Ammon's horn (tissue), 1 donor: ENCODE measurements at regions not wholly inside any gene's neighbourhood (a gene's known extent, or its start where the extent isn't known, plus 50 kb on each side); places are given as distances from the start of the nearest gene placed in this dataset.
"Not testable (repeated sequence)": the region's sequence is repeated elsewhere in the genome, so short reads cannot be mapped to it uniquely, and the experiment has no call there.

Experiments
- DNase-seq: peaks from one replicate; pipeline ENCODE4 v3.0.0-alpha.2; 2016; ENCODE audit warnings: low spot score

- DNase-seq = peak; percentile 35
Measured at GRCh38 chr17:51435171-51435552, 174.8 kb downstream of the UTP18 start.

- peak; percentile 65 for DNase-seq
Measured at GRCh38 chr17:51435641-51436091, 175.3 kb downstream of the UTP18 start.

GRCh38 chr17:51439395-51440229 lies 179.3 kb downstream of the UTP18 start:
- DNase-seq = peak; percentile 67

GRCh38 chr17:51441431-51441830 lies 181.1 kb downstream of the UTP18 start:
- DNase-seq = no peak

- DNase-seq = no peak
Measured at GRCh38 chr17:51442088-51442865, 181.9 kb downstream of the UTP18 start.

- no peak for DNase-seq
Measured at GRCh38 chr17:51443646-51444045, 183.3 kb downstream of the UTP18 start.

GRCh38 chr17:51445946-51446345 lies 185.6 kb downstream of the UTP18 start:
- no peak for DNase-seq

GRCh38 chr17:51454456-51454978 lies 194.2 kb downstream of the UTP18 start:
- no peak for DNase-seq

- no peak for DNase-seq
Measured at GRCh38 chr17:51455211-51455610, 194.9 kb downstream of the UTP18 start.

GRCh38 chr17:51455931-51456330 lies 195.6 kb downstream of the UTP18 start:
- DNase-seq = no peak

GRCh38 chr17:51456942-51457341 lies 196.6 kb downstream of the UTP18 start:
- no peak for DNase-seq

- peak; percentile 74 for DNase-seq
Measured at GRCh38 chr17:51461578-51462004, 201.2 kb downstream of the UTP18 start.

- DNase-seq = no peak
Measured at GRCh38 chr17:51463353-51463752, 203.0 kb downstream of the UTP18 start.

- DNase-seq = no peak
Measured at GRCh38 chr17:51467336-51467735, 207.0 kb downstream of the UTP18 start.

- no peak for DNase-seq
Measured at GRCh38 chr17:51472670-51473205, 212.4 kb downstream of the UTP18 start.

- no peak for DNase-seq
Measured at GRCh38 chr17:51474764-51475163, 214.4 kb downstream of the UTP18 start.

GRCh38 chr17:51475730-51476129 lies 215.4 kb downstream of the UTP18 start:
- no peak for DNase-seq

GRCh38 chr17:51479303-51479702 lies 219.0 kb downstream of the UTP18 start:
- no peak for DNase-seq

- DNase-seq = no peak
Measured at GRCh38 chr17:51481370-51481769, 221.0 kb downstream of the UTP18 start.

- DNase-seq = not testable (repeated sequence)
Measured at GRCh38 chr17:51482248-51482647, 221.9 kb downstream of the UTP18 start.

GRCh38 chr17:51486091-51486490 lies 225.7 kb downstream of the UTP18 start:
- DNase-seq = peak; percentile 63

- DNase-seq = no peak
Measured at GRCh38 chr17:51486885-51487520, 226.7 kb downstream of the UTP18 start.
